ENCODE measurements at regions not wholly inside any gene's neighbourhood (a gene's known extent, or its start where the extent isn't known, plus 50 kb on each side); places are given as distances from the start of the nearest gene placed in this dataset.

GRCh38 chr5:172525307-172525995, 71.1 kb upstream of the SH3PXD2B start:
- Histone ChIP-seq H3K4me3 (ENCODE audit: low read depth, low read length) (no peak overlapping the region), H3K27ac (no peak overlapping the region)

GRCh38 chr5:172524573-172525021, 70.3 kb upstream of the SH3PXD2B start:
- Histone ChIP-seq H3K27ac (no peak overlapping the region), H3K27me3 (ENCODE audit: control insufficient read depth, insufficient read depth, low read length) (no peaks in the 10 kb centered on the region), H3K36me3 (ENCODE audit: control insufficient read depth, insufficient read depth, low read length) (no peaks in the 10 kb centered on the region), H3K4me2 (ENCODE audit: low read length) (no peak overlapping the region), H3K4me1 (no peaks in the 10 kb centered on the region), H3K9me3 (ENCODE audit: control insufficient read depth, low read length) (no peaks in the 10 kb centered on the region), H3K9ac (no peak overlapping the region), H3K79me2 (no peaks in the 10 kb centered on the region), H2AFZ (no peak overlapping the region), H3K4me3 (ENCODE audit: low read depth, low read length) (no peak overlapping the region)
- TF ChIP-seq, protein P1, sequence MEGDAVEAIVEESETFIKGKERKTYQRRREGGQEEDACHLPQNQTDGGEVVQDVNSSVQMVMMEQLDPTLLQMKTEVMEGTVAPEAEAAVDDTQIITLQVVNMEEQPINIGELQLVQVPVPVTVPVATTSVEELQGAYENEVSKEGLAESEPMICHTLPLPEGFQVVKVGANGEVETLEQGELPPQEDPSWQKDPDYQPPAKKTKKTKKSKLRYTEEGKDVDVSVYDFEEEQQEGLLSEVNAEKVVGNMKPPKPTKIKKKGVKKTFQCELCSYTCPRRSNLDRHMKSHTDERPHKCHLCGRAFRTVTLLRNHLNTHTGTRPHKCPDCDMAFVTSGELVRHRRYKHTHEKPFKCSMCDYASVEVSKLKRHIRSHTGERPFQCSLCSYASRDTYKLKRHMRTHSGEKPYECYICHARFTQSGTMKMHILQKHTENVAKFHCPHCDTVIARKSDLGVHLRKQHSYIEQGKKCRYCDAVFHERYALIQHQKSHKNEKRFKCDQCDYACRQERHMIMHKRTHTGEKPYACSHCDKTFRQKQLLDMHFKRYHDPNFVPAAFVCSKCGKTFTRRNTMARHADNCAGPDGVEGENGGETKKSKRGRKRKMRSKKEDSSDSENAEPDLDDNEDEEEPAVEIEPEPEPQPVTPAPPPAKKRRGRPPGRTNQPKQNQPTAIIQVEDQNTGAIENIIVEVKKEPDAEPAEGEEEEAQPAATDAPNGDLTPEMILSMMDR (IDR thresholded peaks at IDR 0.05), result no peak

More at GRCh38 chr5:172525307-172525995, 71.1 kb upstream of the SH3PXD2B start:
- Histone ChIP-seq H3K36me3 (ENCODE audit: control insufficient read depth, insufficient read depth, low read length) (no peaks in the 10 kb centered on the region), H3K79me2 (no peaks in the 10 kb centered on the region), H3K4me2 (ENCODE audit: low read length) (no peak overlapping the region), H3K9ac (no peak overlapping the region), H3K4me1 (no peaks in the 10 kb centered on the region), H3K9me3 (ENCODE audit: control insufficient read depth, low read length) (no peaks in the 10 kb centered on the region), H2AFZ (no peak overlapping the region), H3K27me3 (ENCODE audit: control insufficient read depth, insufficient read depth, low read length) (no peaks in the 10 kb centered on the region)
- TF ChIP-seq, protein P1 (IDR thresholded peaks at IDR 0.05), result no peak

GRCh38 chr5:172523146-172523745, 68.9 kb upstream of the SH3PXD2B start:
- no peak overlapping the region for H3K27ac ChIP-seq
- no peaks in the 10 kb centered on the region for H3K36me3 ChIP-seq (ENCODE audit: control insufficient read depth, insufficient read depth, low read length)
- no peaks in the 10 kb centered on the region for H3K4me1 ChIP-seq
- no peaks in the 10 kb centered on the region for H3K27me3 ChIP-seq (ENCODE audit: control insufficient read depth, insufficient read depth, low read length)
- H3K4me2 ChIP-seq (ENCODE audit: low read length), result no peak overlapping the region
- H3K9me3 ChIP-seq (ENCODE audit: control insufficient read depth, low read length), result no peaks in the 10 kb centered on the region
- H2AFZ ChIP-seq, result no peak overlapping the region
- H3K9ac ChIP-seq, result no peak overlapping the region
- H3K79me2 ChIP-seq, result no peaks in the 10 kb centered on the region
- H3K4me3 ChIP-seq (ENCODE audit: low read depth, low read length), result no peak overlapping the region
- TF ChIP-seq, protein P1 (IDR thresholded peaks at IDR 0.05), result no peak

- Histone ChIP-seq H3K79me2 (no peaks in the 10 kb centered on the region), H3K4me1 (no peaks in the 10 kb centered on the region), H3K27ac (no peak overlapping the region), H3K4me2 (ENCODE audit: low read length) (no peak overlapping the region), H3K27me3 (ENCODE audit: control insufficient read depth, insufficient read depth, low read length) (no peaks in the 10 kb centered on the region), H3K9ac (no peak overlapping the region), H3K9me3 (ENCODE audit: control insufficient read depth, low read length) (no peaks in the 10 kb centered on the region), H2AFZ (no peak overlapping the region), H3K4me3 (ENCODE audit: low read depth, low read length) (no peak overlapping the region), H3K36me3 (ENCODE audit: control insufficient read depth, insufficient read depth, low read length) (no peaks in the 10 kb centered on the region)
- TF ChIP-seq, protein P1 (IDR thresholded peaks at IDR 0.05), result no peak
Measured at GRCh38 chr5:172521338-172521932, 67.1 kb upstream of the SH3PXD2B start.

Measured in parathyroid adenoma (tissue), 2 donors.